ENCODE measurements at regions not wholly inside any gene's neighbourhood (a gene's known extent, or its start where the extent isn't known, plus 50 kb on each side); places are given as distances from the start of the nearest gene placed in this dataset.

DNA sequence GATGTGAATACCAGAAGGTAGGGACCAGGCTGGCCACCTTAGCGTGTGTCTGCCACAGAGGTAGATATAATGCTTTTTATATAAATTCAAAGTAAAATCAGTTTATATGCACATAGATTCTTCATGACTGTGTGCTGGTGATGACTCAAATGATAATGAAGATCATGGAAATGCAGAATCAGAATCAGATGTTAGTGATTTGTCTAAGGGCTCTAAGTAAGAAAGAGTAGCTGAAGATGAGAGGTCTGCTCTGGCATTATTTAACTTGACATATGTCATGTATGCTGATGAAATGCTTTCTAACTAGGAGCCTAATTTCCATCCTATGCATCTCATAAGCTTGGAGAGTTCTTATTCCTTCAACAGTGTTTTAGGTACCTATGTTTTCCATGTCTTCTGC, 50.3 kb upstream of the DPH6 start:
- Mint-ChIP-seq H3K4me1 (peaks cover 11% of the 10 kb centered on the region), H3K9me3 (peaks cover 7% of the 10 kb centered on the region), H3K27me3 (ENCODE audit: low read depth, poor library complexity) (peaks cover 3% of the 10 kb centered on the region), H3K4me3 (no peak overlapping the region), H3K27ac (no peak overlapping the region), H3K36me3 (ENCODE audit: low read depth) (peaks cover 7% of the 10 kb centered on the region)
- no peak for DNase-seq
- TF ChIP-seq, protein P1, sequence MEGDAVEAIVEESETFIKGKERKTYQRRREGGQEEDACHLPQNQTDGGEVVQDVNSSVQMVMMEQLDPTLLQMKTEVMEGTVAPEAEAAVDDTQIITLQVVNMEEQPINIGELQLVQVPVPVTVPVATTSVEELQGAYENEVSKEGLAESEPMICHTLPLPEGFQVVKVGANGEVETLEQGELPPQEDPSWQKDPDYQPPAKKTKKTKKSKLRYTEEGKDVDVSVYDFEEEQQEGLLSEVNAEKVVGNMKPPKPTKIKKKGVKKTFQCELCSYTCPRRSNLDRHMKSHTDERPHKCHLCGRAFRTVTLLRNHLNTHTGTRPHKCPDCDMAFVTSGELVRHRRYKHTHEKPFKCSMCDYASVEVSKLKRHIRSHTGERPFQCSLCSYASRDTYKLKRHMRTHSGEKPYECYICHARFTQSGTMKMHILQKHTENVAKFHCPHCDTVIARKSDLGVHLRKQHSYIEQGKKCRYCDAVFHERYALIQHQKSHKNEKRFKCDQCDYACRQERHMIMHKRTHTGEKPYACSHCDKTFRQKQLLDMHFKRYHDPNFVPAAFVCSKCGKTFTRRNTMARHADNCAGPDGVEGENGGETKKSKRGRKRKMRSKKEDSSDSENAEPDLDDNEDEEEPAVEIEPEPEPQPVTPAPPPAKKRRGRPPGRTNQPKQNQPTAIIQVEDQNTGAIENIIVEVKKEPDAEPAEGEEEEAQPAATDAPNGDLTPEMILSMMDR (IDR thresholded peaks at IDR 0.05): no peak

DNA sequence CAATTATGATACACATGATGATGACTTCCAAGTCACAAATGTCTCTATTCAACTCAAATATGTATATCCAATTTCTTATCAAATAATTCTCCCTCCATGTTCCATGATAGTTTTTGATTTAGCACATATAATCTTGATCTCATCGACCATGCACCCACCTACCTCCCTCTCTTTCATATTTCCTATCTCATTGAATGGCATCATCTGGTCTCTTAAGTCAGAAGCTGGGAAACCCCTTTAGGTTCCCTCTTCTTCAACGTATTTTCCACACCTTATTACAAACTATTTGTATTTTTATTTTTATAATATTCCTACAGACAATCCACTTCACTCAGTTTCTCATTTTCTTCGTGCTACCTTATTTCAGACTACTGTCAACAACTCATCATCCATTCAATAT, 56.9 kb upstream of the DPH6 start:
- H3K36me3 Mint-ChIP-seq (ENCODE audit: low read depth): peaks cover 11% of the 10 kb centered on the region

DNA sequence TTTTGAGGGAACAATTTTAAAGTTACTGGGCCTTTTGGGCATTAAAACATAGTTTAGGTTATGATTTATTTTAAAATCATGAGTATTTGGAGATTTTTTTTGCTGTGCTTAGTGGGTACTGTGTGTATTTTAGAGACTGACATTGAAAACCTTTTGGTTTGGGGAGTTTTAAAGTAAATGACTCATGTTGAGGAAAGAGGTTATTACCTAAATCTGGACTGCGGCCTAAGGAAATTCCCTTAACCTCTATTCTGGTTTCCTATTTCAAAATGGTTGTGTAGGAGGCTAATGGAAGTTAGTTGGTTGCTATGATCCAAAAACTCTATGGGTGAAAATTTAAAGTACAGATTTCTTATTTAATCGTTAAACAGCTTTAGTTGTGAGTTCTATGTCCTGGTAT, 57.3 kb upstream of the DPH6 start:
- Mint-ChIP-seq H3K9me3 (no peaks in the 10 kb centered on the region), H3K27ac (no peak overlapping the region), H3K4me1 (peaks cover 26% of the 10 kb centered on the region), H3K4me3 (no peak overlapping the region), H3K36me3 (ENCODE audit: low read depth) (peaks cover 11% of the 10 kb centered on the region), H3K27me3 (ENCODE audit: low read depth, poor library complexity) (peaks cover 4% of the 10 kb centered on the region)
- no peak for DNase-seq
- TF ChIP-seq, protein P1 (IDR thresholded peaks at IDR 0.05): no peak

More for the DNA sequence above, 56.9 kb upstream of the DPH6 start:
- no peaks in the 10 kb centered on the region for H3K9me3 Mint-ChIP-seq
- peaks cover 4% of the 10 kb centered on the region for H3K27me3 Mint-ChIP-seq (ENCODE audit: low read depth, poor library complexity)
- H3K27ac Mint-ChIP-seq: no peak overlapping the region
- no peak overlapping the region for H3K4me3 Mint-ChIP-seq
- no peak for DNase-seq
- TF ChIP-seq, protein P1 (IDR thresholded peaks at IDR 0.05): no peak
- peaks cover 25% of the 10 kb centered on the region for H3K4me1 Mint-ChIP-seq

- Mint-ChIP-seq H3K4me1 (peaks cover 26% of the 10 kb centered on the region), H3K27ac (no peak overlapping the region), H3K27me3 (ENCODE audit: low read depth, poor library complexity) (peaks cover 4% of the 10 kb centered on the region), H3K9me3 (no peaks in the 10 kb centered on the region), H3K36me3 (ENCODE audit: low read depth) (peaks cover 11% of the 10 kb centered on the region), H3K4me3 (no peak overlapping the region)
- no peak for DNase-seq
- TF ChIP-seq, protein P1 (IDR thresholded peaks at IDR 0.05): no peak
These were observed 57.9 kb upstream of the DPH6 start for GRCh38 chr15:35603856-35604255.

DNA sequence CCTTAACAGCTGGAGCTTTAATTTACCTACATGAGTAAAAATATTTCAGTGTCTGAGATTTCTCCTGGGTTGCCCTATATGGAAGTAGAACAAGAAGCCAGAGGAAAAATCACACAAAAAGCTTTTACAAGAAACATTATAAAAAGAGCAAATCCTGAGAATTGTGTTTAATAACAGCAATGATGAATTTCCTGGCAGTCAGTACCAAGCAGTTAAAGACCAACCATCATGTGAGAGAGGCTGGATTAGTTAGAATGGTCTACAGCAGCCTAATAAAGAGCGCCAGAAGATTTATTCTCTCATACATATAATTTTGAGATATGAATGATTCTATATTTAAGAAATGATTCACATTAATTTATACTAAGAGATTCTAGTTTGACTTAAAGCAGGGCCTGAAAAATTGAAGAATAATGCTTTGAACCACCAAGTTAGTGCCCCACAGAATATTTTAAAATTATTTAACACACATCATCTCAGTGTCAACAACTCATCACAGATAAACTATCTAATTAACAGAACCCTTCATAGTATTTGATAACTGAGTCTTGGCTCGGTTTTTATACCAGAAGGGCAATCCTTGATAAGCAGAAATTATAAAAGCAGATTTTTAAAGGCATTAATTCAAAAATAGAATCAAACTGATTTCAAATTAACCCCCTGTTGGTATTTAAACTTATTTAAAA, 59.9 kb upstream of the DPH6 start:
- Mint-ChIP-seq H3K4me1 (peaks cover 26% of the 10 kb centered on the region), H3K4me3 (no peak overlapping the region), H3K27ac (peak overlapping the region; percentile 56), H3K36me3 (ENCODE audit: low read depth) (peaks cover 11% of the 10 kb centered on the region), H3K27me3 (ENCODE audit: low read depth, poor library complexity) (peaks cover 4% of the 10 kb centered on the region), H3K9me3 (peaks cover 13% of the 10 kb centered on the region)
- TF ChIP-seq, protein P1 (IDR thresholded peaks at IDR 0.05): no peak
- no peak for DNase-seq

- Mint-ChIP-seq H3K9me3 (peaks cover 13% of the 10 kb centered on the region), H3K4me3 (no peak overlapping the region), H3K27me3 (ENCODE audit: low read depth, poor library complexity) (peaks cover 4% of the 10 kb centered on the region), H3K36me3 (ENCODE audit: low read depth) (peaks cover 11% of the 10 kb centered on the region), H3K27ac (peak overlapping the region; percentile 56), H3K4me1 (peaks cover 26% of the 10 kb centered on the region)
- TF ChIP-seq, protein P1 (IDR thresholded peaks at IDR 0.05): no peak
- DNase-seq: no peak
These were observed 60.5 kb upstream of the DPH6 start for GRCh38 chr15:35606450-35606779.
